IPS-NIHi11 (cell line): ENCODE measurements at regions not wholly inside any gene's neighbourhood (a gene's known extent, or its start where the extent isn't known, plus 50 kb on each side); places are given as distances from the start of the nearest gene placed in this dataset.
"Not testable (repeated sequence)": the region's sequence is repeated elsewhere in the genome, so short reads cannot be mapped to it uniquely, and the experiment has no call there.

Experiments used
- DNase-seq: peaks from one replicate; pipeline ENCODE4 v3.0.0; 2012; ENCODE audit warnings: mixed read lengths, low spot score

GRCh38 chr5:158439204-158439603 lies 580.3 kb upstream of the CLINT1 start:
- not testable (repeated sequence) for DNase-seq

- DNase-seq, result no peak
These were observed 577.5 kb upstream of the CLINT1 start for GRCh38 chr5:158436271-158437065.

GRCh38 chr5:158435161-158435616 lies 576.2 kb upstream of the CLINT1 start:
- DNase-seq, result no peak

GRCh38 chr5:158434749-158435148 lies 575.8 kb upstream of the CLINT1 start:
- DNase-seq, result no peak

- DNase-seq, result no peak
These were observed 574.7 kb upstream of the CLINT1 start for GRCh38 chr5:158433634-158434033.

GRCh38 chr5:158431369-158432029 lies 572.6 kb upstream of the CLINT1 start:
- DNase-seq, result no peak

- no peak for DNase-seq
These were observed 571.8 kb upstream of the CLINT1 start for GRCh38 chr5:158430798-158431167.

GRCh38 chr5:158430166-158430797 lies 571.3 kb upstream of the CLINT1 start:
- no peak for DNase-seq

GRCh38 chr5:158429564-158429963 lies 570.6 kb upstream of the CLINT1 start:
- no peak for DNase-seq

GRCh38 chr5:158423623-158424200 lies 564.8 kb upstream of the CLINT1 start:
- no peak for DNase-seq

GRCh38 chr5:158422653-158423515 lies 563.9 kb upstream of the CLINT1 start:
- DNase-seq, result no peak

- no peak for DNase-seq
These were observed 562.4 kb upstream of the CLINT1 start for GRCh38 chr5:158421319-158421718.

GRCh38 chr5:158419186-158419585 lies 560.2 kb upstream of the CLINT1 start:
- DNase-seq, result no peak

- no peak for DNase-seq
These were observed 555.8 kb upstream of the CLINT1 start for GRCh38 chr5:158414780-158415179.

- no peak for DNase-seq
These were observed 555.4 kb upstream of the CLINT1 start for GRCh38 chr5:158414333-158414762.

- no peak for DNase-seq
These were observed 554.3 kb upstream of the CLINT1 start for GRCh38 chr5:158413122-158413680.

GRCh38 chr5:158410976-158411375 lies 552.0 kb upstream of the CLINT1 start:
- DNase-seq, result no peak

- no peak for DNase-seq
These were observed 550.6 kb upstream of the CLINT1 start for GRCh38 chr5:158409507-158409906.

GRCh38 chr5:158407824-158408195 lies 548.9 kb upstream of the CLINT1 start:
- no peak for DNase-seq

- DNase-seq, result no peak
These were observed 548.2 kb upstream of the CLINT1 start for GRCh38 chr5:158406884-158407823.
